GM18873 (cell line): ENCODE measurements at regions not wholly inside any gene's neighbourhood (a gene's known extent, or its start where the extent isn't known, plus 50 kb on each side); places are given as distances from the start of the nearest gene placed in this dataset.

ENCODE experiments used
- ATAC-seq: cut with Tn5 transposase; IDR thresholded peaks from one replicate; pipeline ENCODE4 v1.9.1; 2021; ENCODE audit warnings: mild to moderate bottlenecking, moderate library complexity, moderate number of reproducible peaks; ENCODE audit not compliant: unreplicated experiment, low FRiP score

DNA sequence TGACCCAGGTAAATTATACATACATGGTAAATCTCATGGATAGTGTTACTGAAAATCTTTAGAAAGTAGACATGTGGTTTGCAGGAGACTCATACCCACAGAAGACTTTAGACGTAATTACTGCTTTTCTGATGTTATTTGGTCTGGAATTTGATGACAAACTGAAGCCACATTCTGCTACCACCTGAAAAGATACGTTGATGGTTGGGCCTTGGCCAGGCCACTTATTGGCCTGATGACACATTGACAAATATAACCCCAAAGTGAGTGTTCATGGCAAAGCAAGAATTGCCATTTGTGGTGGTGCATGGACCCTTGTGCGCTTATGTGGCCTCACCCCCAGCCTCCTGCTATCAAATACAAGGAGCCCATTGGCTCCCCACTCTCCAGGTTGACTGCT is 155.6 kb downstream of the METTL4 start:
- ATAC-seq, result no peak

DNA sequence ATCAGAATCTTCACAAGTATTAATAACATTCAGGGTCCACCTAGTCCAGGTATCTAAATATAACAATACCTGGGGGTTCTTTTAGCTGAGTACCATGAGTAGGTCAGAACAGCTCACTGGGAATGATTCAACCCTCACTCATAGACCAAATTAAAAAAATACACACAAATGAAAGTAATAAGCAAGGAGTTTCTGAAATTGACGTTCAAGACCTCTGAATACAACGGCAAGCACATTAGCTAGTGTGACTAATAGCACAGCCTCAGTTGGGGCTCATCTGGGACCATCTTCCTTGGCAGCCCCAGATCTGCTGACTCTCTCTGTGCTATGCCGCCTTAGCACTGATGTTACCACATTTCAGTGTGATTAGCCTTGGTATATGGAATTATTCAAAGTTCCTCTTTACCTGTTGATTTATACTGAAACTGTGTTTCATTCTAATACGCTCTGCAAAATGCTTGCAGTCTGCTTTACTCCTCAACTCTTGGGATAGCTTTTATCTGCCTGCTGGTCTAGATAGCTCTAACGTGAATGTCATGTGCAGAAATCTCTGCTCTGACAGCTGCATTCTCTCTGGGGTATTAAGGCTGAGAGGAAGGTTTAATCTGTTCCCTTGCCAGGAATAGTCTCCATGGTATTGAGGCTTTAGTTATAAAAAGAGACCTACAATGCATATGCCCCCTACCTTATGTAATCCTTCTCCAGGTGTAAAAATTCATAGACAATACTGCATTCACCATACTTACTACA is 153.3 kb downstream of the METTL4 start:
- no peak for ATAC-seq

GRCh38 chr18:2420367-2420766 is 150.9 kb downstream of the METTL4 start:
- ATAC-seq, result no peak

- no peak for ATAC-seq
Measured at GRCh38 chr18:2423761-2424160, 147.5 kb downstream of the METTL4 start.

DNA sequence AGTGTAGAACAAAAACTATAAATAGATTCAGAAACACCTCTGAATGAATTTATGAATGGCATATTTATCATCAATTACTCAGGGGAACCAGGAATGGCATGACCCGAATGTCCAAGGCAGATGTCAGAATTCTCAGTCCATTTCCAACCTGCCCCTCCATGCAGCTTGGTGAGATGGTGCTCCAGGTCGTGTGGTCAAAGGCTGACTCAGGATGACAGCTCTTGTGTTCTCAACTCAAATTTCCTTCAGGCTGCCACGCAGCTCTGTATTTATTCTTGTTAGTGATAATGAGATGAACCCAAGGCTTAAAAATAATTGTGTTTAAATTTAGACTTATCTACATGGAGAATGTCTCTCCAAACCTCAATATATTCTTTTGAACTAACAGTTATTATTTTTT is 146.9 kb downstream of the METTL4 start:
- no peak for ATAC-seq

DNA sequence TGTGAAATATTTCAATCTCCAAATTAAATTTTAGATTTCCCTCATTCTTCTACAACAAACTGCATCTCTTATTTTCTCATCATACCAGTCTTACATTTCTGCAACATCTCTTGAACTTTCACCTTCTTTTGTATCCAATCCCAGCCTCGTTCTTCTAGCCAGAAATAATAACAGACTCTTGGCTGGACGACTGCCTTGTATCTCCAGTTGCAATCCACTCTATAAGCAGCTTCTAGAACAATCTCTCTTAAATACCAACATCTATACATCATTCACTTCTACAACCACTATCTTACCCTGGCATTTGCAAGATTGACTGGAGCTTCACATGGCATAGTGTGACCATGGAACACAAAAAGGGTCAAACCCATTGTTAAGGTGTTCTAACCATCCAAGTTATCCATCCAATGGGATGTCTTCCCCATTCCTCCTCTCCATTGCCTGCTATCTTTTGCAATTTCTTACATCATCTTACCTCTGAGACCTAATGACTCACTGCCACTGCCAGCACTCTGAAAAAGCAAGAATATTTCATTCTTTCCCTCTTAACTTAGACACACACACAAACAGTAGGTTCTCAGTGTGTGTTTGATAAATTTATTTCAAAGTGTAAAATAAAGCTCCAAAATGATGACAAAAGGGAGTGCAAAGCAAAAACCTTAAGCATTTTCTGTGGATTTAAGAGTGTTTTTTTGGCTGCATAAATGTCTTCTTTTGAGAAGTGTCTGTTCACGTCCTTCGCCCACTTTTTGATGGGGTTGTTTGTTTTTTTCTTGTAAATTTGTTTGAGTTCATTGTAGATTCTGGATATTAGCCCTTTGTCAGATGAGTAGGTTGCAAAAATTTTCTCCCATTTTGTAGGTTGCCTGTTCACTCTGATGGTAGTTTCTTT is 145.6 kb downstream of the METTL4 start:
- ATAC-seq, result no peak

- no peak for ATAC-seq
Measured at GRCh38 chr18:2430191-2430590, 141.1 kb downstream of the METTL4 start.

- no peak for ATAC-seq
Measured at GRCh38 chr18:2431806-2432205, 139.5 kb downstream of the METTL4 start.

DNA sequence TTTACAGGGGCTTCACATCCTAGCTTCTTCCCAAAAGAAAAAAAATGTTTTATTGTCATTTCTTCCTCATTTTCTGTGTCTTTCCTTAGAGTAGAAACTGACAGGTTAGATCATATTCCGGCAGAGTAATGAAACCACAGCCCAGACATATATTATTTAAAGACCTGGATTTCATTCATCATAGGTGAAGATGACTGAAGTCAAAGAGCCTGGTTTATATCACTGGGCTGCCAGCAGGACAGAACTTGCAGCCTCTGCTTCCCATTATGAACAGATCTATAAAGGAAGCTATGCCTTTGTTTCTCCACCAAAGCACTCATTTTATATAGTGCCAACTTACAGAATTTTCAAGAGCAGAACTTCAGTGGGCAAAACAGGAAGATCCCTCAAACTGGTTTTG is 137.9 kb downstream of the METTL4 start:
- no peak for ATAC-seq

- no peak for ATAC-seq
Measured at GRCh38 chr18:2441544-2441943, 129.8 kb downstream of the METTL4 start.

- no peak for ATAC-seq
Measured at GRCh38 chr18:2442006-2442405, 129.3 kb downstream of the METTL4 start.

DNA sequence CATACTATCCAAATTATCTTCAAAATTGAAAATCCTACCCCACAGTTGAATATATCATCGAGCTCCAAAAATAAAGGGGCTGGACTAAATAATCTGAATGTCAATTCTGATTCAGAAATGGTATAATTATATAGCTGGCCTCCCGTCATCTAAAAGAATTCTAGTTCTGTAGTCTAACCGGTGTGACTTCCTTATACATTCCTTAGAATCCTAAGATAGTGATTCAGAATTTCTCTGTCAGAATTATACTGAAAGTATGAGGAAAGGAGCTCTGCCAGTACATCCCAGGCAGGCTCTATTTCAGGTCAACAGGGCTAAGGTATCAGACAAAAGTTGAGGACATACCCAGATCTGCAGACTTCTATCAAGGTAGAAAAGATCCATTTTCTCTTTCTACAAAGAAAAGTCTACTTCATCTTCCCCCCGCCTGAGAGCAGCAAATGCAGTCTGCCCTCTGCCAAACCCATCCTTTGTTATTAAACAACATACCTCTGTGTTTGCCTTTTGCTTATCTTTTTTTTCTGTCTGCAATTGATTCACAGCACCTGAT is 128.5 kb downstream of the METTL4 start:
- ATAC-seq, result no peak

DNA sequence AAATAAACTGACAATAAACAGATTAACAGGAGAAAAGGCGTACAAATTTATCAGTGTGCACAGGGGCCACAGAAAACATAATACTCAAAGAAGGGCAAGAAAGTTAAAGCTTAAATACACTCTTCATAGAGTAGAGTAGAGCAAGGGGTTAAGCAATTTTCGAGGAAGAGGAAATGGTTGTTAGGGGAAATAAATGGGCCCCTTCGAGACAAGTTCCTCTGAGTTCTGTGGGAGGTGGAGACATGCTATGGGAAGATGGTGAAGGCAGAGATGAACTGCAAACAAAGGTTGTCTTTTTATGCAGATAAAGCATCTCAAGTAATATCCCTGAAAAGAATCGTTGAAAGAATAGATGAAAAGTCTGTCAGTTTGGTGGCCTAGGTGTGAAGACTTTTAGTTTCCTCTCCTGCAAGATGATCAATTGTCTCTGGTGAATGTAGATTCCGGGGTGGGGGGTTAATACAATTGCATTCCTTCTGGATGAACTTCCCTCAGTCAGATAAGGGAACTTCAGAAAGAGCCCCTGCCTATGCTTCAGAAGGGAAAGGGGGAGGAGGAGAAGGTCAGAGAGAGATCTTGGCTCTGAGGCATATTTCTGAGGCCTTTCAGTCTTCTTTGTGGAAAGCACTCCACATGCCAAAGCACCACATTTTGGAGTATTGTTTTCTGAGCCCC is 127.0 kb downstream of the METTL4 start:
- no peak for ATAC-seq

GRCh38 chr18:2448565-2449151 is 122.6 kb downstream of the METTL4 start:
- no peak for ATAC-seq

DNA sequence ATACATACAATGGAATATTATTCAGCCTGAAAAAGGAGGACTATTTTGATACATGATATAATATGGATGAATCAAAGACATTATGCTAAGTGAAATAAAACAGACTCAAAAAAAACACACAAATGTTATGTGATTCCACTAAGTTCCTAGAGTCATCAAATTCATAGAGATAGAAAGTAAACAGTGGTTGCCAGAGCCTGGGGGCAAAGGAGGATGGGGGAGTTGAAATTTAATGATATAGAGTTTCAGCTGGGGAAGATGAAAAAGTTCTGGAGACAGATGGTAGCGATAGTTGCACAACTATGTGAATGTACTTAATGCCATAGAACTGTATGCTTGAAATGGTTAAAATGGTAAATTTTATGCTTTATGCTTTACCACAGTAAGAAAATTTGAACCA is 119.7 kb downstream of the METTL4 start:
- ATAC-seq, result no peak

DNA sequence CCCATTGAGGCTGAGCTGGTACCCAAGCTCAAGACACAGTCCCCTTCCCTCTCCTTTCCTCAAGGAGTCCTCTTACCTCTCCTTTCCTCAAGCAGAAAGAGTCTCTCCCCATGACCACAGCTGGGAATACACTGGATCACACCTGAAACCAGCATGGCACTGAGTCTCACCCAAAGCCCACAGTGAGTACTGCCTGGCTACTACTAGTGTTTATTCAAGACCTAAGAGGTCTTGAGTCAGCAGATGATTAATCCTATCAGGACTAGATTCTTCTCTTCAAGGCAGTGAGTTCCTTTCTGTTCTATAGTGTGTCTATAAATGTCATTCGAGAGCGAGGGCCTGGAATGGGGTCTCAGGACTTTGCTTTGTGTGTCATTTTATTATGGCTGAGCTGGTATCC is 111.4 kb downstream of the METTL4 start:
- no peak for ATAC-seq

- ATAC-seq, result no peak
Measured at GRCh38 chr18:2466978-2467377, 104.3 kb downstream of the METTL4 start.

- ATAC-seq, result no peak
Measured at GRCh38 chr18:2468051-2468450, 103.3 kb downstream of the METTL4 start.

DNA sequence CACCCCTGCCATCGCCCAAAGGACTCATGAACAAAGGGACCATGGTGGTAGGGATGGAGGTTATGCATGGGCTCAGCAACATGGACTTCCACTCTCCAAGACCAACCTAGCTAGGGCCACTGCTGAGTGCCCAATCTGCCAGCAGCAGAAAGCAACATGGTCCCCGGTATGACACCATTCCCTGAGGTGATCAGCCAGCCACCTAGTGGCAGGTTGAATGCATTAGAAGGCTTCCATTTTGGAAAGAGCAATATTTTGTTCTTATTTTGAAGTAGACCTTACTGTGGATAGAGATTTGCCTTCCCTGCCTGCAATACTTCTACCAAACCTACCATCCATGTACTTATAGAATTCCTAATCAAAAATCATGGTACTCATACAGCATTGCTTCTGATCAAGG is 99.8 kb downstream of the METTL4 start:
- ATAC-seq, result no peak

DNA sequence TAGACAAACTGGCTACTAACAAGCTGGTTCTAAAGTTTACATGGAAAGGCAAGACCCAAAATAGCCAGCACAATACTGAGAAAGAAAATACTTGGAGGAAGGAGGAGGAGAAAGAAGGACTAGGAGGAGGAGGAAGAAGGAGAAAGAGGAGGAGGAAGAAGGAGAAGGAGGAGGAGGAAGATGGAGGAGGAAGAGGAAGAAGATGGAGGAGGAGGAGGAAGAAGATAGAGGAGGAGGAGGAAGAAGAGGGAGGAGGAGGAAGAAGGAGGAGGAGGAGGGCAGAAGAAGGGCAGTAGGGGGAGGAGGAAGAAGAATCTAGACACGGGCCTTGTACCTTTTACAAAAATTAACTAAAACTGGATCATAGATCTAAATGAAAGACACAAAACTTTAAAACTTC is 92.6 kb downstream of the METTL4 start:
- ATAC-seq, result no peak

- no peak for ATAC-seq
Measured at GRCh38 chr18:2480536-2480935, 90.8 kb downstream of the METTL4 start.
